Stimulated activated naive CD8-positive, alpha-beta T cell treated with anti-CD3 and anti-CD28 coated beads, Interleukin-15, Interleukin-2, amounts not matched to agents 100 U/mL and 50 U/mL, for 24 hours (primary cell): ENCODE measurements at regions not wholly inside any gene's neighbourhood (a gene's known extent, or its start where the extent isn't known, plus 50 kb on each side); places are given as distances from the start of the nearest gene placed in this dataset.

Source experiments
- ATAC-seq: fragments of 150-1000 bp; cut with Tn5 transposase; one replicate; pipeline ENCODE4 v1.10.0; 2021
- DNase-seq: peaks from one replicate; pipeline ENCODE4 v3.0.0; 2021

- DNase-seq, result no peak
- ATAC-seq, result no peak
Observed at GRCh38 chr1:229093238-229093540, 177.7 kb upstream of the RAB4A start.

GRCh38 chr1:229093609-229094336 lies 177.1 kb upstream of the RAB4A start:
- ATAC-seq, result no peak
- no peak for DNase-seq

- DNase-seq (no peak), ATAC-seq (no peak)
Observed at GRCh38 chr1:229094476-229095311, 176.2 kb upstream of the RAB4A start.

GRCh38 chr1:229095325-229095724 lies 175.6 kb upstream of the RAB4A start:
- ATAC-seq (no peak), DNase-seq (no peak)

GRCh38 chr1:229097356-229097755 lies 173.6 kb upstream of the RAB4A start:
- ATAC-seq, result no peak
- no peak for DNase-seq

- DNase-seq (no peak), ATAC-seq (no peak)
Observed at GRCh38 chr1:229098361-229098760, 172.6 kb upstream of the RAB4A start.

GRCh38 chr1:229098903-229099578 lies 171.9 kb upstream of the RAB4A start:
- DNase-seq, result no peak
- ATAC-seq, result no peak

GRCh38 chr1:229101011-229101871 lies 169.7 kb upstream of the RAB4A start:
- ATAC-seq (no peak), DNase-seq (no peak)

GRCh38 chr1:229102741-229103391 lies 168.0 kb upstream of the RAB4A start:
- DNase-seq (no peak), ATAC-seq (no peak)

- no peak for DNase-seq
- no peak for ATAC-seq
Observed at GRCh38 chr1:229104654-229105053, 166.3 kb upstream of the RAB4A start.

GRCh38 chr1:229105109-229105508 lies 165.8 kb upstream of the RAB4A start:
- DNase-seq (no peak), ATAC-seq (no peak)

- no peak for DNase-seq
- no peak for ATAC-seq
Observed at GRCh38 chr1:229105822-229106525, 164.9 kb upstream of the RAB4A start.

GRCh38 chr1:229106526-229107125 lies 164.3 kb upstream of the RAB4A start:
- DNase-seq (no peak), ATAC-seq (no peak)

GRCh38 chr1:229107304-229107815 lies 163.6 kb upstream of the RAB4A start:
- ATAC-seq (no peak), DNase-seq (no peak)

GRCh38 chr1:229107972-229108371 lies 162.9 kb upstream of the RAB4A start:
- DNase-seq (no peak), ATAC-seq (no peak)

GRCh38 chr1:229108598-229109201 lies 162.2 kb upstream of the RAB4A start:
- no peak for DNase-seq
- no peak for ATAC-seq

- ATAC-seq (no peak), DNase-seq (no peak)
Observed at GRCh38 chr1:229109320-229109761, 161.6 kb upstream of the RAB4A start.

GRCh38 chr1:229110986-229111385 lies 159.9 kb upstream of the RAB4A start:
- ATAC-seq (no peak), DNase-seq (no peak)

- DNase-seq (no peak), ATAC-seq (no peak)
Observed at GRCh38 chr1:229111703-229112319, 159.1 kb upstream of the RAB4A start.
